ENCODE measurements at regions not wholly inside any gene's neighbourhood (a gene's known extent, or its start where the extent isn't known, plus 50 kb on each side); places are given as distances from the start of the nearest gene placed in this dataset.

DNA sequence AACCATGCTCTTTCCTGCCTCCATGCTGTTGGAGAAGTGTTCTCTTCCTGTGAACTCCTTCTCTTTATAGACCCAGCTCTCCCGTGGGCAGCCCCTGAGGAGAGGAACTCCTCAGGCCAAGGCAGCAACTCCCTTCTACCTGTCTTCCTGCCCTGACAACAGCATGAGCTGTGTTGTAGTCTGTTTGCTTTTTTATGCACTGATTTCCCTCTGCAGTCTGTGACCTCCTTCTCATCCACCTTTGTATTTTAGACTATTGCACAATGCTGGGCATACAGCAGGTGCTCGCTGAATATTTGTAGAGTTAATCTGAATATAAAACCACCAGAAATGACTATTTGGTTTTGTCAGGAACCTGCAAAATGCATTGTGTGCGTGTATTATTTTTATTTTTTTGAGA lies 152.2 kb upstream of the CHD6 start:
- TF ChIP-seq, protein P1, sequence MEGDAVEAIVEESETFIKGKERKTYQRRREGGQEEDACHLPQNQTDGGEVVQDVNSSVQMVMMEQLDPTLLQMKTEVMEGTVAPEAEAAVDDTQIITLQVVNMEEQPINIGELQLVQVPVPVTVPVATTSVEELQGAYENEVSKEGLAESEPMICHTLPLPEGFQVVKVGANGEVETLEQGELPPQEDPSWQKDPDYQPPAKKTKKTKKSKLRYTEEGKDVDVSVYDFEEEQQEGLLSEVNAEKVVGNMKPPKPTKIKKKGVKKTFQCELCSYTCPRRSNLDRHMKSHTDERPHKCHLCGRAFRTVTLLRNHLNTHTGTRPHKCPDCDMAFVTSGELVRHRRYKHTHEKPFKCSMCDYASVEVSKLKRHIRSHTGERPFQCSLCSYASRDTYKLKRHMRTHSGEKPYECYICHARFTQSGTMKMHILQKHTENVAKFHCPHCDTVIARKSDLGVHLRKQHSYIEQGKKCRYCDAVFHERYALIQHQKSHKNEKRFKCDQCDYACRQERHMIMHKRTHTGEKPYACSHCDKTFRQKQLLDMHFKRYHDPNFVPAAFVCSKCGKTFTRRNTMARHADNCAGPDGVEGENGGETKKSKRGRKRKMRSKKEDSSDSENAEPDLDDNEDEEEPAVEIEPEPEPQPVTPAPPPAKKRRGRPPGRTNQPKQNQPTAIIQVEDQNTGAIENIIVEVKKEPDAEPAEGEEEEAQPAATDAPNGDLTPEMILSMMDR (IDR thresholded peaks at IDR 0.05), result no peak
- no peak for TF ChIP-seq ZFX (IDR thresholded peaks at IDR 0.05; ENCODE audit: borderline replicate concordance)

Measured in 22Rv1 (cell line).